ENCODE measurements at regions not wholly inside any gene's neighbourhood (a gene's known extent, or its start where the extent isn't known, plus 50 kb on each side); places are given as distances from the start of the nearest gene placed in this dataset.

DNA sequence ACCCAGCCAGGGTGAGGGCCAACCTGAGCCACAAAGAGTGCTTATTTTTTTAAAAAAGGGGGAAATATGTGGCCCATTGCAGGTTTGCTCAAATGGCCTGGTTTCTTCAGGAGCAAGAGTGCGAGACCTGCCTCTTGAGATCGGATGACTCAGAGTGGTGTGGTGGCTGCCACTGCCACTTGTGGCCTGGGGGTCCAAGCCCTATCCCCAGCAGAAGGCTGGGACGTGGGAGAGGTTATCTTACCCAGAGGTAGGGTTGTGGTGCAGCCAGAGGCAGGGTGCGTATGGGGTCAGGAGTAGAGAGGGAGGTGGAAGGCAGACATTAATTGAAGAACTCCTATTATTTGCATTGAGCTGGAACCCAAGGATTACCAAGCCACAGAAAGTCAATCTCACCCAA is 83.2 kb upstream of the SMAD3 start:
- no peak overlapping the region for H2AFZ ChIP-seq (ENCODE audit: low read length)
- WGBS, 2 experiments (ENCODE audit: extremely low coverage in 1 of 2, insufficient coverage in 1 of 2, insufficient read length in 1 of 2, insufficient replicate concordance in 2 of 2, low coverage in 1 of 2, low lambda C conversion rate in 2 of 2, missing lambda C conversion rate in 1 of 2), result 89% methylated on average over 4 of the region's 4 CpGs; no CpG with 5 or more reads in 1 of the 2 experiments

More for the DNA sequence above, 83.2 kb upstream of the SMAD3 start:
- H4K91ac ChIP-seq (replicated peaks; ENCODE audit: insufficient read length, low read length), result no peak overlapping the region
- H3K14ac ChIP-seq (ENCODE audit: insufficient read length), result no peak overlapping the region
- H3K23me2 ChIP-seq (ENCODE audit: low read depth, low read length), result no peaks in the 10 kb centered on the region; the same call in 1 of the 2 replicates
- H3K36me3 ChIP-seq (ENCODE audit: control insufficient read depth in 2 of 4, insufficient read depth in 4 of 4, low read length in 3 of 4), result no peaks in the 10 kb centered on the region
- H3K79me1 ChIP-seq (ENCODE audit: low read depth, low read length), result no peaks in the 10 kb centered on the region
- no peak for TF ChIP-seq EP300 (IDR thresholded peaks at IDR 0.05; ENCODE audit: borderline replicate concordance in 1 of 2, low read depth in 2 of 2, low read length in 2 of 2)
- no peak for TF ChIP-seq SIRT6 (IDR thresholded peaks at IDR 0.05; ENCODE audit: low read length)
- no peak for TF ChIP-seq CBX5 (IDR thresholded peaks at IDR 0.05; ENCODE audit: low read depth, low read length)
- no peak for TF ChIP-seq KDM1A (IDR thresholded peaks at IDR 0.05; ENCODE audit: borderline replicate concordance, low read length)
- no peak for TF ChIP-seq CEBPB (IDR thresholded peaks at IDR 0.05; ENCODE audit: low read depth, low read length)
- TF ChIP-seq, protein P1, sequence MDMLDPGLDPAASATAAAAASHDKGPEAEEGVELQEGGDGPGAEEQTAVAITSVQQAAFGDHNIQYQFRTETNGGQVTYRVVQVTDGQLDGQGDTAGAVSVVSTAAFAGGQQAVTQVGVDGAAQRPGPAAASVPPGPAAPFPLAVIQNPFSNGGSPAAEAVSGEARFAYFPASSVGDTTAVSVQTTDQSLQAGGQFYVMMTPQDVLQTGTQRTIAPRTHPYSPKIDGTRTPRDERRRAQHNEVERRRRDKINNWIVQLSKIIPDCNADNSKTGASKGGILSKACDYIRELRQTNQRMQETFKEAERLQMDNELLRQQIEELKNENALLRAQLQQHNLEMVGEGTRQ (IDR thresholded peaks at IDR 0.05; ENCODE audit: low read length), result no peak
- TF ChIP-seq CHD1 (IDR thresholded peaks at IDR 0.05; ENCODE audit: low read depth, low read length), result no peak
- TF ChIP-seq YY1 (IDR thresholded peaks at IDR 0.05; ENCODE audit: low read depth, low read length), result no peak
- no peak for TF ChIP-seq CBX8 (IDR thresholded peaks at IDR 0.05; ENCODE audit: borderline replicate concordance, low read depth, low read length)
- TF ChIP-seq BACH1 (IDR thresholded peaks at IDR 0.05; ENCODE audit: low read length), result no peak
- TF ChIP-seq MAFK (IDR thresholded peaks at IDR 0.05; ENCODE audit: low read depth, low read length), result no peak
- TF ChIP-seq SIX5 (IDR thresholded peaks at IDR 0.05; ENCODE audit: low read depth, low read length), result no peak
- H4K5ac ChIP-seq (ENCODE audit: insufficient read length, low read depth, low read length), result no peak overlapping the region
- no peaks in the 10 kb centered on the region; a peak in 1 of 7 replicates for H3K27me3 ChIP-seq (replicated peaks in 1 of 4; ENCODE audit: control insufficient read depth in 3 of 4, extremely low read depth in 1 of 4, insufficient read depth in 3 of 4, low read length in 3 of 4)
- no peak overlapping the region for H3K18ac ChIP-seq (ENCODE audit: extremely low read depth, low read length)
- H3K9ac ChIP-seq (replicated peaks in 1 of 4; ENCODE audit: extremely low read depth in 1 of 4, low read depth in 3 of 4, low read length in 3 of 4), result no peak overlapping the region
- no peak overlapping the region for H2AK5ac ChIP-seq (ENCODE audit: low read depth, low read length)
- H3K4me2 ChIP-seq (ENCODE audit: insufficient read depth in 1 of 2, low read depth in 2 of 2, low read length in 2 of 2), result no peak overlapping the region
- no peaks in the 10 kb centered on the region for H3K9me3 ChIP-seq (ENCODE audit: insufficient read depth in 2 of 2, low read depth in 1 of 2, low read length in 1 of 2)
- no peak overlapping the region for H2BK5ac ChIP-seq (ENCODE audit: low read depth, low read length)
- H2BK20ac ChIP-seq (ENCODE audit: low read length), result no peak overlapping the region
- H4K20me1 ChIP-seq (replicated peaks in 1 of 2; ENCODE audit: control insufficient read depth in 1 of 2, insufficient read depth in 2 of 2, low read length in 2 of 2), result no peaks in the 10 kb centered on the region
- no peak overlapping the region for H2BK120ac ChIP-seq (replicated peaks; ENCODE audit: low read depth, low read length)
- CTCF ChIA-PET (ENCODE audit: partially characterized antibody), result no interaction called here
- no peak overlapping the region for H3K4me3 ChIP-seq (ENCODE audit: extremely low read depth in 1 of 4, insufficient read depth in 2 of 4, low read depth in 3 of 4, low read length in 4 of 4)
- POLR2A ChIA-PET (ENCODE audit: partially characterized antibody), result no interaction called here
- H3K79me2 ChIP-seq (ENCODE audit: control insufficient read depth in 1 of 2, insufficient read depth in 2 of 2, low read length in 2 of 2), result no peaks in the 10 kb centered on the region
- H2BK12ac ChIP-seq (ENCODE audit: low read depth, low read length), result no peak overlapping the region
- no peak overlapping the region for H4K8ac ChIP-seq (ENCODE audit: extremely low read depth, insufficient read depth, low read length)
- H3K56ac ChIP-seq (replicated peaks; ENCODE audit: insufficient read length, low read depth, low read length), result no peak overlapping the region
- no peak overlapping the region for H2BK15ac ChIP-seq (ENCODE audit: low read length)
- H3K23ac ChIP-seq (ENCODE audit: insufficient read length), result no peak overlapping the region
- DNase-seq (ENCODE audit: low read depth in 1 of 2, low spot score in 2 of 2), result peak in 1 of 2 experiments; percentile 30
- H3K27ac ChIP-seq (ENCODE audit: low read depth, low read length), result no peak overlapping the region
- FAIRE-seq, result no peak
- no peaks in the 10 kb centered on the region for H3K4me1 ChIP-seq (replicated peaks in 1 of 4; ENCODE audit: control insufficient read depth in 3 of 4, insufficient read depth in 4 of 4, low read length in 3 of 4)
- no peak overlapping the region for H3K4ac ChIP-seq (replicated peaks; ENCODE audit: insufficient read length, low read depth, low read length)
